ENCODE measurements at regions not wholly inside any gene's neighbourhood (a gene's known extent, or its start where the extent isn't known, plus 50 kb on each side); places are given as distances from the start of the nearest gene placed in this dataset.

DNA sequence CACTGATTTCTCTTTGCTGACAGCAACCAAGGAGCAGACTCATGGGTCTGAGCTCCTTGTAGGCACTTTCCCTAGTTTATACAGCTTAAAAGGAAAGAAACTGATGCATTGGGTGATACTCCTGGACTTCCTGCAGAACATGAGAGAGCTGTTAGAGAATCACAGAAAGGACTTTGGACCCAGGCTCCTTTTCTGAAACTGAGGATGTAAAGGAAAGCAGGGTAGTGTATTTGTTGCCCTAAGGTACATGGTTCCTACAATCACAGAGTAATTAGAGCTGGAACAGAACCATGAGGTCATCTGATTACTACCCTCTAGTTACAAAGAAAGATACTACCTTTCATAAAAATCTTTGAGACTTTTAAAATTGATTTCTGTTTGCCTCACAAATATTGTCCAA, 477.1 kb upstream of the SPTLC3 start:
- Histone ChIP-seq H3F3A (ENCODE audit: low read depth) (no peaks in the 10 kb centered on the region), H3K27me3 (no peaks in the 10 kb centered on the region), H2AFZ (replicated peaks) (no peak overlapping the region), H3K4me3 (no peak overlapping the region), H3K9ac (no peak overlapping the region), H3K4me2 (no peak overlapping the region), H3K9me3 (ENCODE audit: low read depth) (no peaks in the 10 kb centered on the region), H3K27ac (no peak overlapping the region), H3K36me3 (no peaks in the 10 kb centered on the region), H3K4me1 (peaks cover 5% of the 10 kb centered on the region), H4K20me1 (ENCODE audit: low read depth) (no peaks in the 10 kb centered on the region), H3K79me2 (ENCODE audit: low read depth) (no peaks in the 10 kb centered on the region)
- DNase-seq (ENCODE audit: low spot score): no peak
- no peaks in the 10 kb centered on the region for H3K36me3 Mint-ChIP-seq
- no peak overlapping the region for H3K27ac Mint-ChIP-seq
- TF ChIP-seq, protein P1, sequence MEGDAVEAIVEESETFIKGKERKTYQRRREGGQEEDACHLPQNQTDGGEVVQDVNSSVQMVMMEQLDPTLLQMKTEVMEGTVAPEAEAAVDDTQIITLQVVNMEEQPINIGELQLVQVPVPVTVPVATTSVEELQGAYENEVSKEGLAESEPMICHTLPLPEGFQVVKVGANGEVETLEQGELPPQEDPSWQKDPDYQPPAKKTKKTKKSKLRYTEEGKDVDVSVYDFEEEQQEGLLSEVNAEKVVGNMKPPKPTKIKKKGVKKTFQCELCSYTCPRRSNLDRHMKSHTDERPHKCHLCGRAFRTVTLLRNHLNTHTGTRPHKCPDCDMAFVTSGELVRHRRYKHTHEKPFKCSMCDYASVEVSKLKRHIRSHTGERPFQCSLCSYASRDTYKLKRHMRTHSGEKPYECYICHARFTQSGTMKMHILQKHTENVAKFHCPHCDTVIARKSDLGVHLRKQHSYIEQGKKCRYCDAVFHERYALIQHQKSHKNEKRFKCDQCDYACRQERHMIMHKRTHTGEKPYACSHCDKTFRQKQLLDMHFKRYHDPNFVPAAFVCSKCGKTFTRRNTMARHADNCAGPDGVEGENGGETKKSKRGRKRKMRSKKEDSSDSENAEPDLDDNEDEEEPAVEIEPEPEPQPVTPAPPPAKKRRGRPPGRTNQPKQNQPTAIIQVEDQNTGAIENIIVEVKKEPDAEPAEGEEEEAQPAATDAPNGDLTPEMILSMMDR (IDR thresholded peaks at IDR 0.05): no peak
- H3K4me1 Mint-ChIP-seq: no peaks in the 10 kb centered on the region
- no peak overlapping the region for H3K4me3 Mint-ChIP-seq
- peaks cover 2% of the 10 kb centered on the region for H3K9me3 Mint-ChIP-seq
- no peaks in the 10 kb centered on the region for H3K27me3 Mint-ChIP-seq (ENCODE audit: insufficient read depth, low read depth)

DNA sequence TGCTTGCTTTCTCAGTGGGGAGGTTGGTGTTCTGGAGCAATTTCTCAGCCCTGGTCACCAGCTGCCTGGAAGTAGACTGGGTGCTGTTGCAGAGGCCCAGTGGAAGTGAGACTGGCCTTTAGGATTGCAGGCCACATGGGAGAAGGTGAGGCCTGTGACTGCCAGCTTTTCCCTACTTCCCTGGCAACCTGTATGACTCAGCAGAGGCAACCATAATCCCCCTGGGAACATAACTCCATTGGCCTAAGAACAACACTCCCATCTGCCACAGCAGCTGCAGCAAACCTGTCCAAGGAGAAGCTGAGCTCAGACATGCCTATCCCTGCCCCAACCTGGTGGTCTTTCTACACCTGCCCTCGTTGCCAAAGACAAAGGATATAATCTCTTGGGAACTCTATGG, 473.5 kb upstream of the SPTLC3 start:
- H3K27me3 Mint-ChIP-seq (ENCODE audit: insufficient read depth, low read depth): no peaks in the 10 kb centered on the region
- H3K27ac Mint-ChIP-seq: no peak overlapping the region
- peaks cover 2% of the 10 kb centered on the region for H3K9me3 Mint-ChIP-seq
- no peak overlapping the region for H3K4me2 ChIP-seq
- no peak overlapping the region for H3K4me3 Mint-ChIP-seq
- H3K4me1 ChIP-seq: no peaks in the 10 kb centered on the region
- DNase-seq (ENCODE audit: low spot score): no peak
- no peaks in the 10 kb centered on the region for H4K20me1 ChIP-seq (ENCODE audit: low read depth)
- no peaks in the 10 kb centered on the region for H3F3A ChIP-seq (ENCODE audit: low read depth)
- H3K27me3 ChIP-seq: no peaks in the 10 kb centered on the region
- TF ChIP-seq, protein P1 (IDR thresholded peaks at IDR 0.05): no peak
- TF ChIP-seq EZH2phosphoT487 (IDR thresholded peaks at IDR 0.05) (no peak), EZH2 (IDR thresholded peaks at IDR 0.05) (no peak)
- H3K9ac ChIP-seq: no peak overlapping the region
- H3K4me3 ChIP-seq: no peak overlapping the region
- no peaks in the 10 kb centered on the region for H3K4me1 Mint-ChIP-seq
- H3K36me3 ChIP-seq: no peaks in the 10 kb centered on the region
- H2AFZ ChIP-seq (replicated peaks): peak overlapping the region; percentile 8
- no peaks in the 10 kb centered on the region for H3K9me3 ChIP-seq (ENCODE audit: low read depth)
- no peak overlapping the region for H3K27ac ChIP-seq
- no peaks in the 10 kb centered on the region for H3K36me3 Mint-ChIP-seq
- no peaks in the 10 kb centered on the region for H3K79me2 ChIP-seq (ENCODE audit: low read depth)

DNA sequence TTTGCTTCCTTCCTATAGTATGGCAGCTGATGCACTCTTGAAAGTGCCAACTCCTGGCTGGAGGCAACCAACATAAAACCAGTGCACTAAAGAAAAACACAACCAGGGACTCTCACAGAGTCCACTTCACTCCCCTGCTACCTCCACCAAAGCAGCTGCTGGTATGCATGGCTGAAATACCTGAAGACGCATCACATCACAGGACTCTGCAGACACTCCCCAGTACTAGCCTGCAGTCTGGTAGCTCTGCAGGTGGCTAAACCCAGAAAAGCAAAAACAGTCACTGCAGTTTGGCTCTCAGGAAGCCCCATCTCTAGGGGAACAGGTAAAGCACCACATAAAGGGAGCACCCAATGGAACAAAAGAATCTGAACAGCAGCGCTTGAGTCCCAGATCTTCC, 473.0 kb upstream of the SPTLC3 start:
- H3K9me3 ChIP-seq (ENCODE audit: low read depth): no peaks in the 10 kb centered on the region
- Mint-ChIP-seq H3K4me1 (no peaks in the 10 kb centered on the region), H3K27me3 (ENCODE audit: insufficient read depth, low read depth) (no peaks in the 10 kb centered on the region), H3K9me3 (peaks cover 2% of the 10 kb centered on the region), H3K27ac (no peak overlapping the region), H3K4me3 (no peak overlapping the region), H3K36me3 (no peaks in the 10 kb centered on the region)
- no peaks in the 10 kb centered on the region for H3K4me1 ChIP-seq
- H3K79me2 ChIP-seq (ENCODE audit: low read depth): no peaks in the 10 kb centered on the region
- no peak overlapping the region for H2AFZ ChIP-seq (replicated peaks)
- no peaks in the 10 kb centered on the region for H3K36me3 ChIP-seq
- H3K4me3 ChIP-seq: no peak overlapping the region
- TF ChIP-seq EZH2 (IDR thresholded peaks at IDR 0.05) (no peak), EZH2phosphoT487 (IDR thresholded peaks at IDR 0.05) (no peak)
- TF ChIP-seq, protein P1 (IDR thresholded peaks at IDR 0.05): no peak
- DNase-seq (ENCODE audit: low spot score): no peak
- H3K9ac ChIP-seq: no peak overlapping the region
- H3K27me3 ChIP-seq: no peaks in the 10 kb centered on the region
- H3K27ac ChIP-seq: no peak overlapping the region
- no peaks in the 10 kb centered on the region for H3F3A ChIP-seq (ENCODE audit: low read depth)
- H4K20me1 ChIP-seq (ENCODE audit: low read depth): no peaks in the 10 kb centered on the region
- no peak overlapping the region for H3K4me2 ChIP-seq

DNA sequence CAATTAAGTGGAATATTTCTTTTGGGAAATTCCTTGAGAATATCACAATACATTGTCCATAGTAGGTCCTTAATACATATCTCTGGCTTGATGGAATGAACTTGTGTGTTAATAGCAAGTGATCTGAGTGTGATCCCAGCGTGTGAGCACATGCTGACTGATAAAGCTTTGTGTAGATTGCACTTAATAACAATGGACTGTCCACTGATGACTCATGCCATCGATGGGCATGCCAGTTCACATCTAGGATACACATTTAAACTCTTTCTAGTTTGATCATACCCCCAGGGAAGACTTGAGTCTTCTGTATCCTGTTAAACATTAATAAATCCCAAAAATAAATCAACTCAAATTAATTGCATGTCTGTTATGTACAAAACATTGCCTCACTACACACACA, 454.3 kb upstream of the SPTLC3 start:
- H3K9me3 Mint-ChIP-seq: no peaks in the 10 kb centered on the region
- Histone ChIP-seq H3K36me3 (no peaks in the 10 kb centered on the region), H3K4me2 (no peak overlapping the region), H3K79me2 (ENCODE audit: low read depth) (no peaks in the 10 kb centered on the region), H3K27ac (no peak overlapping the region), H3K27me3 (no peaks in the 10 kb centered on the region), H3K4me3 (no peak overlapping the region), H3K9ac (no peak overlapping the region), H3K4me1 (no peaks in the 10 kb centered on the region), H4K20me1 (ENCODE audit: low read depth) (no peaks in the 10 kb centered on the region), H3F3A (ENCODE audit: low read depth) (no peaks in the 10 kb centered on the region), H2AFZ (replicated peaks) (no peak overlapping the region), H3K9me3 (ENCODE audit: low read depth) (no peaks in the 10 kb centered on the region)
- H3K4me1 Mint-ChIP-seq: peaks cover 7% of the 10 kb centered on the region
- no peak overlapping the region for H3K27ac Mint-ChIP-seq
- TF ChIP-seq EZH2phosphoT487 (IDR thresholded peaks at IDR 0.05): no peak
- TF ChIP-seq, protein P1 (IDR thresholded peaks at IDR 0.05): no peak
- no peak for TF ChIP-seq EZH2 (IDR thresholded peaks at IDR 0.05)
- H3K4me3 Mint-ChIP-seq: no peak overlapping the region
- H3K27me3 Mint-ChIP-seq (ENCODE audit: insufficient read depth, low read depth): no peaks in the 10 kb centered on the region
- no peak for DNase-seq (ENCODE audit: low spot score)
- H3K36me3 Mint-ChIP-seq: no peaks in the 10 kb centered on the region
